ENCODE measurements at regions not wholly inside any gene's neighbourhood (a gene's known extent, or its start where the extent isn't known, plus 50 kb on each side); places are given as distances from the start of the nearest gene placed in this dataset.

DNA sequence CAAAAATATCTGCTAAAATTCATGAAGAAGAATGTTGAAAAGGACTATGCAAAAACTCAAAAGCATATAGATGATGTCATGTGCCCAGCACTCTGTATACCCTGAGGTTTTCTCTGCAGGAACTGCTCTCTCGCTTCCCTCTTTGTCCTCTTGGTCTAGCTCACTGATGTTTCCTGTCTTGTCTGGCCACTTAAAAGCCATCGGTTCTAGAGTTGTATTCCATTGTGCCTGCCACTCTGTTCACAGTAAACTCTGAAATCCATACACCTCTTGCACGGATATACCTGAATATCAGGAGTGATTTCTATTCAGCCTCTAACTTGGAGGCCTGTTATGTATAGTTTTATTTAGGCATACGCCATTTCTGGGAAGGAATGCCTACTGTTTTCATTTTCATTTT lies 101.0 kb upstream of the CNTNAP4 start:
- no peaks in the 10 kb centered on the region for H3K36me3 ChIP-seq
- no peak overlapping the region for H3K4me3 ChIP-seq
- H3K27me3 ChIP-seq: no peaks in the 10 kb centered on the region
- no peak for DNase-seq (ENCODE audit: low spot score in 2 of 2)
- peaks cover 0 to 10% (median 4%) of the 10 kb centered on the region in 4 donors for H3K9me3 ChIP-seq
- H3K27ac ChIP-seq: no peak overlapping the region
- H3K4me1 ChIP-seq: no peaks in the 10 kb centered on the region
- TF ChIP-seq CTCF (IDR thresholded peaks at IDR 0.05) (no peak), EP300 (IDR thresholded peaks at IDR 0.05) (no peak), POLR2A (IDR thresholded peaks at IDR 0.05) (no peak)
- WGBS, 2 donors: 65 to 66% methylated on average over 4 of the region's 4 CpGs

DNA sequence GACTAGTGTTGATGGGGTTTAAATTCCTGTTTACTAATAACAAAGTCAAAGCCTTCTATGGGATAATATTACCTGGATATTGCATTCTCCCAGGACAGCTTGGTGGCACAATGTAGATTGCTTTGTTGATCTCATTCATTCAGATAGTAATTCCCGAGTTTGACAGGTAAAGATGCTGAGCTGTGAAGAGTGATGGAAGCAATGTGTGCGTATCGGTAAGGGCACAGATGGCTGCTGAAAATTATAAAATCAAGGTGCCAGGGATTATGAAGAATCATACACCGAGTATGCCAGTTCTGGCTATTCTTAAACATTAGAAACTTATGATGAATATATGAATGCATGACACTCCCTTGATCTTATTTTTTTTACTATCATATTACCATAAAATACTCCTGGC lies 100.6 kb upstream of the CNTNAP4 start:
- WGBS, 2 donors: 91 to 93% methylated on average over 4 of the region's 4 CpGs
- no peaks in the 10 kb centered on the region for H3K27me3 ChIP-seq
- H3K9me3 ChIP-seq: peaks cover 0 to 10% (median 4%) of the 10 kb centered on the region in 4 donors
- H3K27ac ChIP-seq: no peak overlapping the region
- H3K4me1 ChIP-seq: no peaks in the 10 kb centered on the region
- H3K36me3 ChIP-seq: no peaks in the 10 kb centered on the region
- H3K4me3 ChIP-seq: no peak overlapping the region
- DNase-seq (ENCODE audit: low spot score in 2 of 2): no peak
- TF ChIP-seq EP300 (IDR thresholded peaks at IDR 0.05) (no peak), CTCF (IDR thresholded peaks at IDR 0.05) (no peak), POLR2A (IDR thresholded peaks at IDR 0.05) (no peak)

DNA sequence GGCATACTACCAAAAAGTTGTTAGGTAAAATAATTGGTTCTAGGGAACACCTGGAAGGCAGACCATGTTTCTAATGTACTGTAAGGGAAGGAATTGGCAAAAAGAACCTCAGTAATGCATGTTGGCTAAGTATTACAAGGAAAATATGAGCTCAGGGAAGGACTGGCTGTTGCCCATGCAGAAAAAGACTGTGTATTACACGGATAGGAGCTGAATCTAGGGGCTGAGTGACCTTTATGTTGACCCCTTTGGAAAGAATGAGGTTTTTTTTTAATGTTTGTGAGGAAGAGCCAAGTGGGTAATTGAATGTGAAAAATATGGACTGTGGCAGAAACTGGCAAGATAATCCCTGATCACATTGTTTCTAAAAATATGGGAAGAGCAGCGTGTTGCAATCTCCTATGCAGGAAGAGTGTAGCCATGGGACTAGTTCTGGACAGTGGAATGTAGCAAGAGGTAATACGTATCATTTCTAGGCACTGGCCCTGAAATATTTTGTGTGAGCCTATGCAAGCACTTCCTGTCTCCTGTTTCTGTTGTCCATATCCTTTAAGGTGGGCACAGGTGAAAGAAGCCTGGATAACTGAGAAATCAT lies 95.1 kb upstream of the CNTNAP4 start:
- Histone ChIP-seq H3K9me3 (peaks cover 0 to 8% (median 0%) of the 10 kb centered on the region in 4 donors), H3K27me3 (no peaks in the 10 kb centered on the region), H3K36me3 (no peaks in the 10 kb centered on the region), H3K4me3 (no peak overlapping the region), H3K27ac (no peak overlapping the region), H3K4me1 (no peaks in the 10 kb centered on the region)
- TF ChIP-seq EP300 (IDR thresholded peaks at IDR 0.05) (peak in 1 of 2 donors; percentile 26), CTCF (IDR thresholded peaks at IDR 0.05) (no peak)
- DNase-seq (ENCODE audit: low spot score in 2 of 2): no peak
- WGBS, 2 donors: 48 to 58% methylated on average over 3 of the region's 3 CpGs

- H3K4me1 ChIP-seq: no peaks in the 10 kb centered on the region
- WGBS, 2 donors: 25 to 32% methylated on average over 1 of the region's 1 CpG
- peaks cover 0 to 23% (median 0%) of the 10 kb centered on the region in 4 donors for H3K9me3 ChIP-seq
- DNase-seq (ENCODE audit: low spot score in 2 of 2): no peak
- no peak overlapping the region for H3K27ac ChIP-seq
- H3K4me3 ChIP-seq: no peak overlapping the region
- no peaks in the 10 kb centered on the region for H3K27me3 ChIP-seq
- H3K36me3 ChIP-seq: no peaks in the 10 kb centered on the region
- TF ChIP-seq POLR2A (IDR thresholded peaks at IDR 0.05) (no peak), CTCF (IDR thresholded peaks at IDR 0.05) (no peak), EP300 (IDR thresholded peaks at IDR 0.05) (no peak)
Observed at GRCh38 chr16:76183647-76184046, 93.6 kb upstream of the CNTNAP4 start.

DNA sequence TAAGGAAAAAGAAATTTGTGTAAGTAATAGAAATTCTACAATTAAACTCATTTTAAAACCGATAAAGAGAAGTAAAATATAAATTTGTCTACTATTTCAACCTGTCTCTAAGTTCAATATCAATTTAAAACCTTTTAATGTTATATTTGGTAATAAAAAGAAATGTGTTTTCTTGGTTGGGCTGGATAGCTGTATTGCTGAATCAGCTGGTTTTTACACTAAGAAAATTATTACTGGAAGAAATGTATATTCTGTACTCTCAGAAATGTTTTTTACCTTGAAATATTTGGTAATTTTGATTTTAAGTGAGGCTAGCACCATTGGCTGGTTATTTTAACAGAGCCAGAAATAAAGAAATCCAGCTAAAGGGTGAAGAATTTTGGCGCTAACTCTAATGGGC lies 87.1 kb upstream of the CNTNAP4 start:
- Histone ChIP-seq H3K9me3 (peaks cover 0 to 27% (median 0%) of the 10 kb centered on the region in 4 donors), H3K36me3 (no peaks in the 10 kb centered on the region), H3K27ac (no peak overlapping the region), H3K27me3 (no peaks in the 10 kb centered on the region), H3K4me3 (no peak overlapping the region), H3K4me1 (peaks cover 0 to 4% (median 0%) of the 10 kb centered on the region in 4 donors)
- DNase-seq (ENCODE audit: low spot score in 2 of 2): no peak
- WGBS, 2 donors: 87 to 89% methylated on average over 2 of the region's 2 CpGs
- TF ChIP-seq EP300 (IDR thresholded peaks at IDR 0.05) (no peak), POLR2A (IDR thresholded peaks at IDR 0.05) (no peak), CTCF (IDR thresholded peaks at IDR 0.05) (no peak)
